ENCODE measurements at regions not wholly inside any gene's neighbourhood (a gene's known extent, or its start where the extent isn't known, plus 50 kb on each side); places are given as distances from the start of the nearest gene placed in this dataset.

GRCh38 chr1:70768216-70768615, 279.4 kb downstream of the PTGER3 start (continued):
- TF ChIP-seq RAD21 (IDR thresholded peaks at IDR 0.05 in 1 of 2, conservative IDR thresholded peaks at IDR 0.05 in 1 of 2; ENCODE audit: low read depth in 2 of 2, low read length in 2 of 2) (no peak), TEAD4 (IDR thresholded peaks at IDR 0.05; ENCODE audit: low read depth, low read length) (no peak), CHD2 (IDR thresholded peaks at IDR 0.05; ENCODE audit: low read length) (no peak), RFX5 (IDR thresholded peaks at IDR 0.05; ENCODE audit: borderline replicate concordance, low read depth, low read length) (no peak)
